GM23338 (cell line): ENCODE measurements at regions not wholly inside any gene's neighbourhood (a gene's known extent, or its start where the extent isn't known, plus 50 kb on each side); places are given as distances from the start of the nearest gene placed in this dataset.

Source experiments
- CREB1 ChIP-seq: fragments of 250-450 bp; sonication (Bioruptor Pico); IDR thresholded peaks from 2 replicates; pipeline ENCODE4 v1.5.0; 2020; ENCODE audit warnings: low read depth, mild to moderate bottlenecking, moderate library complexity
- EZH2 ChIP-seq: fragments of 200-600 bp; sonication (generic); IDR thresholded peaks from one replicate; pipeline ENCODE4 v1.8.0; 2017; ENCODE audit warnings: antibody characterized with exemption, mild to moderate bottlenecking, low read depth; ENCODE audit not compliant: unreplicated experiment
- EZH2phosphoT487 ChIP-seq: fragments of 200-600 bp; sonication (generic); IDR thresholded peaks from one replicate; pipeline ENCODE4 v1.8.1; 2018; ENCODE audit warnings: antibody characterized with exemption; ENCODE audit not compliant: unreplicated experiment
- JUNB ChIP-seq: IDR thresholded peaks from one replicate; pipeline ENCODE4 v1.6.1; 2016; ENCODE audit warnings: antibody characterized with exemption; ENCODE audit not compliant: unreplicated experiment
- NANOG ChIP-seq: IDR thresholded peaks from 2 replicates; pipeline ENCODE4 v1.6.1; 2016; ENCODE audit warnings: antibody characterized with exemption, borderline replicate concordance
- POLR2AphosphoS5 ChIP-seq: IDR thresholded peaks from 2 replicates; pipeline ENCODE4 v1.6.1; 2016; ENCODE audit warnings: antibody characterized with exemption, low read depth
- STAT1 ChIP-seq: IDR thresholded peaks from one replicate; pipeline ENCODE4 v1.6.1; 2016; ENCODE audit warnings: antibody characterized with exemption; ENCODE audit not compliant: unreplicated experiment
- ZNF114 ChIP-seq: fragments of 250-450 bp; sonication (Bioruptor Pico); IDR thresholded peaks from 2 replicates; pipeline ENCODE4 v1.5.0; 2020; ENCODE audit warnings: mild to moderate bottlenecking, moderate library complexity
- ZNF331 ChIP-seq: fragments of 250-450 bp; sonication (Bioruptor Pico); IDR thresholded peaks from 2 replicates; pipeline ENCODE4 v1.5.0; 2020; ENCODE audit warnings: low read depth, mild to moderate bottlenecking, moderate library complexity
- TF ChIP-seq, protein P1 (sequence below), 2 experiments: fragments of 200-600 bp in 1 of 2; sonication (generic) in 1 of 2; conservative IDR thresholded peaks; 2 replicates each; pipeline versions ENCODE4 v1.5.1 to v1.6.1; 2016 to 2017; ENCODE audit warnings: antibody characterized with exemption in 2 of 2, low read depth in 2 of 2, mild to moderate bottlenecking in 2 of 2, moderate library complexity in 1 of 2
- TF ChIP-seq, protein P2 (sequence below): IDR thresholded peaks from one replicate; pipeline ENCODE4 v1.6.1; 2018; ENCODE audit warnings: antibody characterized with exemption; ENCODE audit not compliant: unreplicated experiment
- TF ChIP-seq, protein P3 (sequence below): IDR thresholded peaks from 2 replicates; pipeline ENCODE4 v1.6.1; 2016; ENCODE audit warnings: antibody characterized with exemption
- TF ChIP-seq, protein P4 (sequence below): fragments of 250-450 bp; sonication (Bioruptor Pico); IDR thresholded peaks from 2 replicates; pipeline ENCODE4 v1.5.0; 2020; ENCODE audit warnings: mild to moderate bottlenecking, moderate library complexity

DNA sequence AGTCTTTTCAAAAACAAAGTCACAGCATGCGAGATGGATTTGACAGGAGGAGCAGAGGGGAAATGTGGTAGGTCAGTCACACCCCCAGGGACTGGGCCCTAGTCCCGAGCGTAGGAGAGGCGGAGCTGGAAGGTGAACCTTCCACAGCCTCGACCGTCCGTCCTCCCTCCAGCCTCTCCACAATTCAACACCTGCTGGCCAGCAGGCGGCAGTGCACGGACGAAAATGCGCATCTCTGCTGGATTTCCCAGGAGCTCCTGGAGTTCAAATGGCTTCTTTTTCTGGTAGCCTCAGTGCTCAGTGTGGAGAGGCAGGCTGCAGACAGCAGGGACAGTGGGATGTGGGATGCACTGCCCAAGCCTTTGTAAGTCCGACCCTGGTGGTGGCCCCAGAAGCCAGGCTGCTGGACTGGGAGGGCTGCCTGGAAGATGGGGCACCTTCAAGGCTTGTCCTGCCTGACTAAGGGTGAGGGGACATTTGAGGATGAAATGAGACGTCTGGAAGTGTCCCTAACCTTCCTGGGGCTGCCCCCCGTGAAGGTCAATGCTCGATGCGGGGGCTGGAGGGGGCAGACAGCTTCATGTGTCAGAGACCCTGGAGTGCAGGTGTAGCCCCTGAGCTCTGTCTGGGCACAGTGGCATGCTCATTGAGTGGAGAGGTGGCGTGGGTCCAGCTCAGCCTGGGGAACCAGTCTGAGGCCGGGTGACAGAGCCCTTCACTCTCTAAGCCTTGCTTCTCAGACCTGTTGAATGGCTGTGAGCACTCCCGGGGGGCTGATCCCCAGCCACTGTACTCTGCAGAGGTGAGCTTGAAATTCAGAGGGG, 189.5 kb downstream of the TFCP2L1 start:
- TF ChIP-seq ZNF114 (no peak), STAT1 (no peak), EZH2phosphoT487 (no peak), POLR2AphosphoS5 (no peak), EZH2 (no peak), CREB1 (CRISPR knock-in tag) (no peak), JUNB (no peak), ZNF331 (CRISPR knock-in tag) (no peak), NANOG (no peak)
- TF ChIP-seq, protein P1, sequence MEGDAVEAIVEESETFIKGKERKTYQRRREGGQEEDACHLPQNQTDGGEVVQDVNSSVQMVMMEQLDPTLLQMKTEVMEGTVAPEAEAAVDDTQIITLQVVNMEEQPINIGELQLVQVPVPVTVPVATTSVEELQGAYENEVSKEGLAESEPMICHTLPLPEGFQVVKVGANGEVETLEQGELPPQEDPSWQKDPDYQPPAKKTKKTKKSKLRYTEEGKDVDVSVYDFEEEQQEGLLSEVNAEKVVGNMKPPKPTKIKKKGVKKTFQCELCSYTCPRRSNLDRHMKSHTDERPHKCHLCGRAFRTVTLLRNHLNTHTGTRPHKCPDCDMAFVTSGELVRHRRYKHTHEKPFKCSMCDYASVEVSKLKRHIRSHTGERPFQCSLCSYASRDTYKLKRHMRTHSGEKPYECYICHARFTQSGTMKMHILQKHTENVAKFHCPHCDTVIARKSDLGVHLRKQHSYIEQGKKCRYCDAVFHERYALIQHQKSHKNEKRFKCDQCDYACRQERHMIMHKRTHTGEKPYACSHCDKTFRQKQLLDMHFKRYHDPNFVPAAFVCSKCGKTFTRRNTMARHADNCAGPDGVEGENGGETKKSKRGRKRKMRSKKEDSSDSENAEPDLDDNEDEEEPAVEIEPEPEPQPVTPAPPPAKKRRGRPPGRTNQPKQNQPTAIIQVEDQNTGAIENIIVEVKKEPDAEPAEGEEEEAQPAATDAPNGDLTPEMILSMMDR (conservative IDR thresholded peaks at IDR 0.05; ENCODE audit: low read depth in 2 of 2) = peak; percentile 70 to 98
- TF ChIP-seq, protein P2, sequence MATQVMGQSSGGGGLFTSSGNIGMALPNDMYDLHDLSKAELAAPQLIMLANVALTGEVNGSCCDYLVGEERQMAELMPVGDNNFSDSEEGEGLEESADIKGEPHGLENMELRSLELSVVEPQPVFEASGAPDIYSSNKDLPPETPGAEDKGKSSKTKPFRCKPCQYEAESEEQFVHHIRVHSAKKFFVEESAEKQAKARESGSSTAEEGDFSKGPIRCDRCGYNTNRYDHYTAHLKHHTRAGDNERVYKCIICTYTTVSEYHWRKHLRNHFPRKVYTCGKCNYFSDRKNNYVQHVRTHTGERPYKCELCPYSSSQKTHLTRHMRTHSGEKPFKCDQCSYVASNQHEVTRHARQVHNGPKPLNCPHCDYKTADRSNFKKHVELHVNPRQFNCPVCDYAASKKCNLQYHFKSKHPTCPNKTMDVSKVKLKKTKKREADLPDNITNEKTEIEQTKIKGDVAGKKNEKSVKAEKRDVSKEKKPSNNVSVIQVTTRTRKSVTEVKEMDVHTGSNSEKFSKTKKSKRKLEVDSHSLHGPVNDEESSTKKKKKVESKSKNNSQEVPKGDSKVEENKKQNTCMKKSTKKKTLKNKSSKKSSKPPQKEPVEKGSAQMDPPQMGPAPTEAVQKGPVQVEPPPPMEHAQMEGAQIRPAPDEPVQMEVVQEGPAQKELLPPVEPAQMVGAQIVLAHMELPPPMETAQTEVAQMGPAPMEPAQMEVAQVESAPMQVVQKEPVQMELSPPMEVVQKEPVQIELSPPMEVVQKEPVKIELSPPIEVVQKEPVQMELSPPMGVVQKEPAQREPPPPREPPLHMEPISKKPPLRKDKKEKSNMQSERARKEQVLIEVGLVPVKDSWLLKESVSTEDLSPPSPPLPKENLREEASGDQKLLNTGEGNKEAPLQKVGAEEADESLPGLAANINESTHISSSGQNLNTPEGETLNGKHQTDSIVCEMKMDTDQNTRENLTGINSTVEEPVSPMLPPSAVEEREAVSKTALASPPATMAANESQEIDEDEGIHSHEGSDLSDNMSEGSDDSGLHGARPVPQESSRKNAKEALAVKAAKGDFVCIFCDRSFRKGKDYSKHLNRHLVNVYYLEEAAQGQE = no peak
- TF ChIP-seq, protein P3, sequence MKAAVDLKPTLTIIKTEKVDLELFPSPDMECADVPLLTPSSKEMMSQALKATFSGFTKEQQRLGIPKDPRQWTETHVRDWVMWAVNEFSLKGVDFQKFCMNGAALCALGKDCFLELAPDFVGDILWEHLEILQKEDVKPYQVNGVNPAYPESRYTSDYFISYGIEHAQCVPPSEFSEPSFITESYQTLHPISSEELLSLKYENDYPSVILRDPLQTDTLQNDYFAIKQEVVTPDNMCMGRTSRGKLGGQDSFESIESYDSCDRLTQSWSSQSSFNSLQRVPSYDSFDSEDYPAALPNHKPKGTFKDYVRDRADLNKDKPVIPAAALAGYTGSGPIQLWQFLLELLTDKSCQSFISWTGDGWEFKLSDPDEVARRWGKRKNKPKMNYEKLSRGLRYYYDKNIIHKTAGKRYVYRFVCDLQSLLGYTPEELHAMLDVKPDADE = no peak
- TF ChIP-seq, protein P4, sequence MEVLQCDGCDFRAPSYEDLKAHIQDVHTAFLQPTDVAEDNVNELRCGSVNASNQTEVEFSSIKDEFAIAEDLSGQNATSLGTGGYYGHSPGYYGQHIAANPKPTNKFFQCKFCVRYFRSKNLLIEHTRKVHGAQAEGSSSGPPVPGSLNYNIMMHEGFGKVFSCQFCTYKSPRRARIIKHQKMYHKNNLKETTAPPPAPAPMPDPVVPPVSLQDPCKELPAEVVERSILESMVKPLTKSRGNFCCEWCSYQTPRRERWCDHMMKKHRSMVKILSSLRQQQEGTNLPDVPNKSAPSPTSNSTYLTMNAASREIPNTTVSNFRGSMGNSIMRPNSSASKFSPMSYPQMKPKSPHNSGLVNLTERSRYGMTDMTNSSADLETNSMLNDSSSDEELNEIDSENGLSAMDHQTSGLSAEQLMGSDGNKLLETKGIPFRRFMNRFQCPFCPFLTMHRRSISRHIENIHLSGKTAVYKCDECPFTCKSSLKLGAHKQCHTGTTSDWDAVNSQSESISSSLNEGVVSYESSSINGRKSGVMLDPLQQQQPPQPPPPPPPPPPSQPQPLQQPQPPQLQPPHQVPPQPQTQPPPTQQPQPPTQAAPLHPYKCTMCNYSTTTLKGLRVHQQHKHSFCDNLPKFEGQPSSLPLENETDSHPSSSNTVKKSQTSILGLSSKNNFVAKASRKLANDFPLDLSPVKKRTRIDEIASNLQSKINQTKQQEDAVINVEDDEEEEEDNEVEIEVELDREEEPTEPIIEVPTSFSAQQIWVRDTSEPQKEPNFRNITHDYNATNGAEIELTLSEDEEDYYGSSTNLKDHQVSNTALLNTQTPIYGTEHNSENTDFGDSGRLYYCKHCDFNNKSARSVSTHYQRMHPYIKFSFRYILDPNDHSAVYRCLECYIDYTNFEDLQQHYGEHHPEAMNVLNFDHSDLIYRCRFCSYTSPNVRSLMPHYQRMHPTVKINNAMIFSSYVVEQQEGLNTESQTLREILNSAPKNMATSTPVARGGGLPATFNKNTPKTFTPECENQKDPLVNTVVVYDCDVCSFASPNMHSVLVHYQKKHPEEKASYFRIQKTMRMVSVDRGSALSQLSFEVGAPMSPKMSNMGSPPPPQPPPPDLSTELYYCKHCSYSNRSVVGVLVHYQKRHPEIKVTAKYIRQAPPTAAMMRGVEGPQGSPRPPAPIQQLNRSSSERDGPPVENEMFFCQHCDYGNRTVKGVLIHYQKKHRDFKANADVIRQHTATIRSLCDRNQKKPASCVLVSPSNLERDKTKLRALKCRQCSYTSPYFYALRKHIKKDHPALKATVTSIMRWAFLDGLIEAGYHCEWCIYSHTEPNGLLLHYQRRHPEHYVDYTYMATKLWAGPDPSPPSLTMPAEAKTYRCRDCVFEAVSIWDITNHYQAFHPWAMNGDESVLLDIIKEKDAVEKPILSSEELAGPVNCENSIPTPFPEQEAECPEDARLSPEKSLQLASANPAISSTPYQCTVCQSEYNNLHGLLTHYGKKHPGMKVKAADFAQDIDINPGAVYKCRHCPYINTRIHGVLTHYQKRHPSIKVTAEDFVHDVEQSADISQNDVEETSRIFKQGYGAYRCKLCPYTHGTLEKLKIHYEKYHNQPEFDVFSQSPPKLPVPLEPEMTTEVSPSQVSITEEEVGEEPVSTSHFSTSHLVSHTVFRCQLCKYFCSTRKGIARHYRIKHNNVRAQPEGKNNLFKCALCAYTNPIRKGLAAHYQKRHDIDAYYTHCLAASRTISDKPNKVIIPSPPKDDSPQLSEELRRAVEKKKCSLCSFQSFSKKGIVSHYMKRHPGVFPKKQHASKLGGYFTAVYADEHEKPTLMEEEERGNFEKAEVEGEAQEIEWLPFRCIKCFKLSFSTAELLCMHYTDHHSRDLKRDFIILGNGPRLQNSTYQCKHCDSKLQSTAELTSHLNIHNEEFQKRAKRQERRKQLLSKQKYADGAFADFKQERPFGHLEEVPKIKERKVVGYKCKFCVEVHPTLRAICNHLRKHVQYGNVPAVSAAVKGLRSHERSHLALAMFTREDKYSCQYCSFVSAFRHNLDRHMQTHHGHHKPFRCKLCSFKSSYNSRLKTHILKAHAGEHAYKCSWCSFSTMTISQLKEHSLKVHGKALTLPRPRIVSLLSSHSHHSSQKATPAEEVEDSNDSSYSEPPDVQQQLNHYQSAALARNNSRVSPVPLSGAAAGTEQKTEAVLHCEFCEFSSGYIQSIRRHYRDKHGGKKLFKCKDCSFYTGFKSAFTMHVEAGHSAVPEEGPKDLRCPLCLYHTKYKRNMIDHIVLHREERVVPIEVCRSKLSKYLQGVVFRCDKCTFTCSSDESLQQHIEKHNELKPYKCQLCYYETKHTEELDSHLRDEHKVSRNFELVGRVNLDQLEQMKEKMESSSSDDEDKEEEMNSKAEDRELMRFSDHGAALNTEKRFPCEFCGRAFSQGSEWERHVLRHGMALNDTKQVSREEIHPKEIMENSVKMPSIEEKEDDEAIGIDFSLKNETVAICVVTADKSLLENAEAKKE = 0 out of 2 replicates have a peak, but pooled peaks have one; percentile 4
